Endothelial cell (in vitro differentiated cells): ENCODE measurements at regions not wholly inside any gene's neighbourhood (a gene's known extent, or its start where the extent isn't known, plus 50 kb on each side); places are given as distances from the start of the nearest gene placed in this dataset.

Experiments
- DNase-seq: peaks from one replicate; pipeline ENCODE4 v3.0.0; 2021; ENCODE audit warnings: low spot score
- H3K27ac Mint-ChIP-seq: one replicate; pipeline ENCODE4 v1.8.0; 2021; ENCODE audit warnings: mixed read lengths, inconsistent platforms; ENCODE audit not compliant: unreplicated experiment
- H3K27me3 Mint-ChIP-seq: one replicate; pipeline ENCODE4 v1.8.0; 2021; ENCODE audit warnings: mild to moderate bottlenecking, moderate library complexity, mixed read lengths, inconsistent platforms; ENCODE audit not compliant: unreplicated experiment
- H3K36me3 Mint-ChIP-seq: one replicate; pipeline ENCODE4 v1.8.0; 2021; ENCODE audit warnings: mild to moderate bottlenecking, low read depth, mixed read lengths, inconsistent platforms; ENCODE audit not compliant: unreplicated experiment
- H3K4me1 Mint-ChIP-seq: one replicate; pipeline ENCODE4 v1.8.0; 2021; ENCODE audit warnings: mild to moderate bottlenecking, mixed read lengths, inconsistent platforms; ENCODE audit not compliant: unreplicated experiment
- H3K4me3 Mint-ChIP-seq: one replicate; pipeline ENCODE4 v1.8.0; 2021; ENCODE audit warnings: mild to moderate bottlenecking, mixed read lengths, inconsistent platforms; ENCODE audit not compliant: unreplicated experiment
- H3K9me3 Mint-ChIP-seq: one replicate; pipeline ENCODE4 v1.8.0; 2021; ENCODE audit warnings: mixed read lengths, inconsistent platforms; ENCODE audit not compliant: unreplicated experiment
- TF ChIP-seq, protein P1 (sequence below): fragments of 200-600 bp; sonication (generic); IDR thresholded peaks from one replicate; pipeline ENCODE4 v1.5.0; 2021; ENCODE audit warnings: antibody characterized with exemption; ENCODE audit not compliant: unreplicated experiment

DNA sequence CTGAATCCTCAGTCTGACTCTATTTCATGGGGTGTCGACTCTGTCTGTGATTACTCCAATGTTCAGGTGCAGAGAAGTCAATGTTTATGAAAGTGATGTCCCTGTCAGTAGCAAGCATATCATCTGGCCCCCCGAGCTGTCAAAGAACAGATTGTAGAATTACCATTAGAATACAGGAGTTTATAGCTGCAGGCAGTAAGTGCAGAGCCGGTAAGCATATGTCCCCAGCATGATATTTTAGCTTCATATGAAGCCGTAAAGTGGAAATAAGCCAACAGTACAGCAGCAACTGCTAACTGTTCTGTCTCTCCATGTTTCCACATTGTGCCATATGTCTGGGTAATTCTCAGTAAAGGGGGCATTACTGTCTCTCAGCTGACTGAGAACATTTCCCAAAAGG, 541.8 kb downstream of the SOX11 start:
- H3K27ac Mint-ChIP-seq, result no peak overlapping the region
- no peaks in the 10 kb centered on the region for H3K4me1 Mint-ChIP-seq
- no peaks in the 10 kb centered on the region for H3K36me3 Mint-ChIP-seq
- DNase-seq, result no peak
- TF ChIP-seq, protein P1, sequence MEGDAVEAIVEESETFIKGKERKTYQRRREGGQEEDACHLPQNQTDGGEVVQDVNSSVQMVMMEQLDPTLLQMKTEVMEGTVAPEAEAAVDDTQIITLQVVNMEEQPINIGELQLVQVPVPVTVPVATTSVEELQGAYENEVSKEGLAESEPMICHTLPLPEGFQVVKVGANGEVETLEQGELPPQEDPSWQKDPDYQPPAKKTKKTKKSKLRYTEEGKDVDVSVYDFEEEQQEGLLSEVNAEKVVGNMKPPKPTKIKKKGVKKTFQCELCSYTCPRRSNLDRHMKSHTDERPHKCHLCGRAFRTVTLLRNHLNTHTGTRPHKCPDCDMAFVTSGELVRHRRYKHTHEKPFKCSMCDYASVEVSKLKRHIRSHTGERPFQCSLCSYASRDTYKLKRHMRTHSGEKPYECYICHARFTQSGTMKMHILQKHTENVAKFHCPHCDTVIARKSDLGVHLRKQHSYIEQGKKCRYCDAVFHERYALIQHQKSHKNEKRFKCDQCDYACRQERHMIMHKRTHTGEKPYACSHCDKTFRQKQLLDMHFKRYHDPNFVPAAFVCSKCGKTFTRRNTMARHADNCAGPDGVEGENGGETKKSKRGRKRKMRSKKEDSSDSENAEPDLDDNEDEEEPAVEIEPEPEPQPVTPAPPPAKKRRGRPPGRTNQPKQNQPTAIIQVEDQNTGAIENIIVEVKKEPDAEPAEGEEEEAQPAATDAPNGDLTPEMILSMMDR, result no peak
- H3K9me3 Mint-ChIP-seq, result peaks cover 5% of the 10 kb centered on the region
- no peak overlapping the region for H3K4me3 Mint-ChIP-seq
- H3K27me3 Mint-ChIP-seq, result no peaks in the 10 kb centered on the region

DNA sequence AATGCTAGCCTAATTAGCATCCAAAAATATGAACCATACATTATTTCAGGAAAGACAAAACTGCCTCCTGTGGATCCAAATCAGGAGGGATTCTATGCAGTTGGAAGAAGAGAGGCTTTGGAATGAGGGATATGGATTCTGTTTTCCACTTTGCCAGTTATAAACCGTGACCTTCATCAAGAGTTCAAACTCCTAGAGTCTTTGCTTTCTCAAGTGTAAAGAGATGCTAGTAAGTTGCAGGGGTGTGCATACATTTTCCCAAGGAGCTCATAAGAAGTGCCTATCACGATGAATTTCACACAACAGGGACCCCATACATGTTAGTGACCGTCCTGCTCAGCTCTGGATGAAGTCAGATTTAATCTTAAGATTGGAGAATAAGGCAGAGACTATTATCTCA, 542.5 kb downstream of the SOX11 start:
- DNase-seq, result no peak
- Mint-ChIP-seq H3K27me3 (no peaks in the 10 kb centered on the region), H3K9me3 (peaks cover 7% of the 10 kb centered on the region), H3K4me3 (no peak overlapping the region), H3K27ac (no peak overlapping the region), H3K4me1 (no peaks in the 10 kb centered on the region), H3K36me3 (no peaks in the 10 kb centered on the region)
- TF ChIP-seq, protein P1, result no peak

DNA sequence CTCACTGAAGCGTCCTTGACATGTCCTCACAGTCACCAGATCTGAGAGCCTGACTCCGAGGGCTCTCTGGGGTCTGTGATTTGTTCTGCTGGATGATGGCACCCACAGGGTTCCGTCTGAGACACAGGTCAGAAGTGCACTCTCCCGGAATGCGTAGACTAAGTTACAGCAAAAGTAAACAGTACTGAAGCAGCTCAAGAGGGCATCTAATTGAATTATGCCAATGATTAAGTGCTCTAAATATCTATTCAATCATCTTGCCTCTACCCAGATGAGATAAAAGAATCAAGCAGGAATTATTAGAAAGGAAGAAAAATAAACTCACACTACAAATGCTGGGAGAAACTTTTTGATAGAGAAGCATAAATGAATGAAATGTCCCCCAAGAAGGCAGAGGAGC, 544.1 kb downstream of the SOX11 start:
- peaks cover 7% of the 10 kb centered on the region for H3K9me3 Mint-ChIP-seq
- no peak overlapping the region for H3K4me3 Mint-ChIP-seq
- peaks cover 2% of the 10 kb centered on the region for H3K36me3 Mint-ChIP-seq

DNA sequence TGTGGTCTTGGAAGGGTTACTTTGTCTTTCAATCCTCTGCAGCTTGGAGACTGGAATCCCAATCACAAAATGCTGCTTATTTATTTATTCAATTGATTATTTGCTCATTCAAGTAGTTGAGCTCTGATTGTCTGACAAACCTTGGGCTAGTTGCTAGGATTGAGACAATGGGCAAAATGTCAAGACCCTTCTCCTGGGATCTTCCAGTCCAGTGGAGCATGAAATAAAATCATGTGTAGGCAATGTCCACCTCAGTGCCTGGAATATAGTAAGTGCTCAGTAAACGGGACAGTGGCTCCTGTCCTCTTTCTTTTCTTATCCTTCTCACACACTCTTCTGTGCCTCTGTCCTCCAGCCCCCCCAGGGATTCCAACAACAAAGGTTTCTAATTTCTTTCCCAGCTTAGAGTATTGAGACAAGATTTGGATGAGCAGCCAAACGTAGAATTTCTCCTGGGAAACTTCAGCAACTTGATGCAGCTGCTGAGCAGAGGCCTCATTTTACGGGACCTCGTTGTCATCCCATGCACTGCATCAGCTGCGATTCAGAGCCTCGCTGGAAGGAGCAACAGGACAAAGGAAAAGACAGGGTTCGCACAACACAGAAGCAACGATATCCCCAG, 545.0 kb downstream of the SOX11 start:
- peaks cover 4% of the 10 kb centered on the region for H3K36me3 Mint-ChIP-seq
- DNase-seq, result no peak
- peak overlapping the region; percentile 16 for H3K27ac Mint-ChIP-seq
- peaks cover 7% of the 10 kb centered on the region for H3K9me3 Mint-ChIP-seq
- H3K27me3 Mint-ChIP-seq, result no peaks in the 10 kb centered on the region
- no peak overlapping the region for H3K4me3 Mint-ChIP-seq
- TF ChIP-seq, protein P1, result no peak
- no peaks in the 10 kb centered on the region for H3K4me1 Mint-ChIP-seq

More for the DNA sequence above, 544.1 kb downstream of the SOX11 start:
- DNase-seq, result no peak
- Mint-ChIP-seq H3K27ac (no peak overlapping the region), H3K27me3 (no peaks in the 10 kb centered on the region), H3K4me1 (no peaks in the 10 kb centered on the region)
- TF ChIP-seq, protein P1, result no peak

DNA sequence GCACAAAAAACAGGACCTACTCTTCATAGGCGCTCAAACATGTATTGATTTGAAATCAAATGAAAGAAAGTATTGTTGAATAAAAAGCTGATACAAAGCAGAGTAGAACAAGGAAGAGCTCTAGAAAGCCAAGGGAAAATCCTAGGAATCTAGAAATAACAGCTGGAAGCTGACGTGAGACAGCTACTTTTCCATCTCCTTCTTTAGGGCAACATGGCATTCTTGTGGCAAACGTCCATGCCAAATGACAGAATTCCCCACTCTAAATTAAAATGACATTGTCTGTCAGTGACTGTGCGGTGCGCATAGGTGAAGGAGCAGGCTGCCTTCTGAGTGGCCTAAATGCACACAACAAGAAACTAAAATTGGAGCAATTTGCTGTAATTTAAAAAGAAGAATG, 557.4 kb downstream of the SOX11 start:
- Mint-ChIP-seq H3K9me3 (peaks cover 3% of the 10 kb centered on the region), H3K27me3 (no peaks in the 10 kb centered on the region), H3K4me3 (no peak overlapping the region)

More for the DNA sequence above, 557.4 kb downstream of the SOX11 start:
- TF ChIP-seq, protein P1, result no peak
- DNase-seq, result no peak
- H3K27ac Mint-ChIP-seq, result no peak overlapping the region
- H3K4me1 Mint-ChIP-seq, result peaks cover 3% of the 10 kb centered on the region
- no peaks in the 10 kb centered on the region for H3K36me3 Mint-ChIP-seq
